ENCODE measurements at regions not wholly inside any gene's neighbourhood (a gene's known extent, or its start where the extent isn't known, plus 50 kb on each side); places are given as distances from the start of the nearest gene placed in this dataset.

DNA sequence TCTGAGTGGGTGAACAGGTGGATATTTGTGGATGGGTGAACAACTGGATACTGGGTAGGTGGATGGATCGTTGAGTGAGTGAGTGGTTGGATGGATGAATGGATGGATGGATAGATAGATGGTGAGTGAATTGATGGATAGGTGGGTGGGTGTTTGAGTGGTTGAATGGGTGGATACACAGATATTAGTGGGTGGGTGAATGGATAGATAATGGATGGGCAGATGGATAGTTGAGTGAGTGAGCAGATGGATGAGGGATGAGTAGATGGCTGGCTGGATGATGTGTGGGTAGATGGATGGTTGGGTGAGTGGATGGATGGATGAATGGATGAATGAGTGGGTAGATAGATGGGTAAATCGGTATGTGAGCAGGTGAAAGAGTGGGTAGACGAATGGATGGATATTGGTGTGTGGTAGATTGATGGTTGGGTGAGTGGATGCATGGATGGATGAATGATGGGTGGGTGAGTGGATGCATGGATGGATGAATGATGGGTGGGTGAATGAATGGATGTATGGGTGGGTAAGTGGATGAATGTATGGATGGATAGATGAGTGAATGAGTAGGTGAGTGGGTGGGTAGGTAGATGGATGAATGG, 406.7 kb downstream of the MN1 start:
- Histone ChIP-seq H3K36me3 (ENCODE audit: control insufficient read depth, insufficient read depth, low read length) (no peaks in the 10 kb centered on the region), H3K4me3 (replicated peaks; ENCODE audit: low read depth, low read length) (no peak overlapping the region), H3K27me3 (replicated peaks; ENCODE audit: control insufficient read depth, insufficient read depth, low read length) (no peaks in the 10 kb centered on the region)
- no peak for DNase-seq (ENCODE audit: extremely low read depth, insufficient read length)
- TF ChIP-seq, protein P1, sequence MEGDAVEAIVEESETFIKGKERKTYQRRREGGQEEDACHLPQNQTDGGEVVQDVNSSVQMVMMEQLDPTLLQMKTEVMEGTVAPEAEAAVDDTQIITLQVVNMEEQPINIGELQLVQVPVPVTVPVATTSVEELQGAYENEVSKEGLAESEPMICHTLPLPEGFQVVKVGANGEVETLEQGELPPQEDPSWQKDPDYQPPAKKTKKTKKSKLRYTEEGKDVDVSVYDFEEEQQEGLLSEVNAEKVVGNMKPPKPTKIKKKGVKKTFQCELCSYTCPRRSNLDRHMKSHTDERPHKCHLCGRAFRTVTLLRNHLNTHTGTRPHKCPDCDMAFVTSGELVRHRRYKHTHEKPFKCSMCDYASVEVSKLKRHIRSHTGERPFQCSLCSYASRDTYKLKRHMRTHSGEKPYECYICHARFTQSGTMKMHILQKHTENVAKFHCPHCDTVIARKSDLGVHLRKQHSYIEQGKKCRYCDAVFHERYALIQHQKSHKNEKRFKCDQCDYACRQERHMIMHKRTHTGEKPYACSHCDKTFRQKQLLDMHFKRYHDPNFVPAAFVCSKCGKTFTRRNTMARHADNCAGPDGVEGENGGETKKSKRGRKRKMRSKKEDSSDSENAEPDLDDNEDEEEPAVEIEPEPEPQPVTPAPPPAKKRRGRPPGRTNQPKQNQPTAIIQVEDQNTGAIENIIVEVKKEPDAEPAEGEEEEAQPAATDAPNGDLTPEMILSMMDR (IDR thresholded peaks at IDR 0.05; ENCODE audit: insufficient read depth, low read length, poor library complexity, severe bottlenecking): no peak

DNA sequence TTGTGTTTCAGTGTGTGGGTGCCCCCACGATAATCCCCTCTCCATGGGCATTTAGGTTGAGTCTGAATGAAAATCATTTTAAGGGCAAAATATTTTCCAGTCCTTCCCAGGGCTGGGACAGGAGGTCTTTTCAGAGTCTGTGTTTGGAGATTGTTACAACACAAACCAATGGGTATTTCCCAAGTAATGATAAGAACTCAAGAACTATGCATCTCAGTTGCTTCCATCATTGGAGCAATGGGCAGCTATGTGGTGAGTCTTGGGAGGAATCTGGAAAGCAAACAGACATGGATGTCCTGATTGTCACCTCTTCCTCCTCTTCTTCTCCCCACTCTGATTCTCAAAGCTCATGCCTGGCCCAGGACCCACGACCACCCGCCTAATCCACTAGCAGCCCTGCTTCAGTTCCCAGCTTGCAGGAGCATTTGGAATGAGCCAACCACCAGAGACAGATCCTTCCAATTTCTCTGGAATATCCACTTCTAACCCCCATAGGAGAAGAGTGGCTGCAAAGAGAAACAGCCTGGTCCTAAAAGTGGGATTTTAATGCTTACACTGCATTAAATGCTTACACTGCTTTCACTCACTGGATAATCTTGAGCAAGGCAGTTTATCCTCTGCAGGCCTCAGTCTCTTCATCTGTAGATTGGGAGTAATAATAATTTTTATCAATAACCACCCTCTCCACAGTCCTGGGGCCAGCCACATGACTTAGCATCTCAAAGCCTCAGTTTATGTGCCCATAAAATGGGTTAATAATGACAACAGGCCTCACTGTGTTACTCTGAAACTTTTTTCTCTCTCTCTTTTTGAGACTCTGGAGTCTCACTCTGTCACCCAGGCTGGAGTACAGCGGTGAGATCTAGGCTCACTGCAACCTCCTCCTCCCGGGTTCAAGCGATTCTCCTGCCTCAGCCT, 404.3 kb downstream of the MN1 start:
- Histone ChIP-seq H3K27me3 (replicated peaks; ENCODE audit: control insufficient read depth, insufficient read depth, low read length) (no peaks in the 10 kb centered on the region), H3K36me3 (ENCODE audit: control insufficient read depth, insufficient read depth, low read length) (no peaks in the 10 kb centered on the region), H3K4me3 (replicated peaks; ENCODE audit: low read depth, low read length) (no peak overlapping the region)
- TF ChIP-seq, protein P1 (IDR thresholded peaks at IDR 0.05; ENCODE audit: insufficient read depth, low read length, poor library complexity, severe bottlenecking): no peak
- no peak for DNase-seq (ENCODE audit: extremely low read depth, insufficient read length)

DNA sequence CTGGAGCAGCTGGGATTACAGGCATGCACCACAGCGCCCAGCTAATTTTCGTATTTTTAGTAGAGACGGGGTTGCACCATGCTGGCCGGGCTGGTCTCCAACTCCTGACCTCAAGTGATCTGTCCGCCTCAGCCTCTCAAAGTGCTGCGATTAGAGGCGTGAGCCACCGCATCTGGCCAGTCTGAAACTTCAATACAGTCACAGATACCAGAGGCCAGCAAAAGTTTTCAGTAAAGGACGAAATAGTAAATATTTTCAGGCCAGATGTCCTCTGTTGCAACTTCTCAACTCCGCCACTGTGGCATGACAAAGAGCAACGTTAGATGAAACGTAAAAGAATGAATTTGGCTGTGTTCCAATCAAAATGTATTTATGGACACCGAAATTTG, 403.6 kb downstream of the MN1 start:
- no peaks in the 10 kb centered on the region for H3K27me3 ChIP-seq (replicated peaks; ENCODE audit: control insufficient read depth, insufficient read depth, low read length)
- no peaks in the 10 kb centered on the region for H3K36me3 ChIP-seq (ENCODE audit: control insufficient read depth, insufficient read depth, low read length)
- H3K4me3 ChIP-seq (replicated peaks; ENCODE audit: low read depth, low read length): no peak overlapping the region
- DNase-seq (ENCODE audit: extremely low read depth, insufficient read length): no peak
- TF ChIP-seq, protein P1 (IDR thresholded peaks at IDR 0.05; ENCODE audit: insufficient read depth, low read length, poor library complexity, severe bottlenecking): no peak

DNA sequence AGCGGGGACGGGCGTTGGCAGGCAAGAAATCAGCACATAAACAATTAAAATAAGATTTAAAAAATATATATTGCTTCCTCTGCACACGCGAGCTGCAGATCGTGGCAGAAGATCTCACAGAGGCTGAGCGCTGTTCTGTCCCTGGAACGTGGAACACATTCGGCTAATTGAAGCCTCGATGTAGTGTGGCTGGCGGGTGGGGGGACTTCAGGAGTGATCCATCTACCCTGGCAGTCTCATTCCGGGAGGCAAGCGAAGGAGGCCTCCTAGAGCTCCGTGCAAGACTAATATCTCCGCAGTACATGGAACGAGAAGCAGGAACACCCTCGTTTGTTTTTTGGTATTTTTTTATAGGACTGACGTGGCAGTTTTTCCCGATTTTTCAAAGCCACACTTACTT, 402.4 kb downstream of the MN1 start:
- Histone ChIP-seq H3K36me3 (ENCODE audit: control insufficient read depth, insufficient read depth, low read length) (no peaks in the 10 kb centered on the region), H3K4me3 (replicated peaks; ENCODE audit: low read depth, low read length) (no peak overlapping the region), H3K27me3 (replicated peaks; ENCODE audit: control insufficient read depth, insufficient read depth, low read length) (no peaks in the 10 kb centered on the region)
- DNase-seq (ENCODE audit: extremely low read depth, insufficient read length): no peak
- TF ChIP-seq, protein P1 (IDR thresholded peaks at IDR 0.05; ENCODE audit: insufficient read depth, low read length, poor library complexity, severe bottlenecking): no peak

DNA sequence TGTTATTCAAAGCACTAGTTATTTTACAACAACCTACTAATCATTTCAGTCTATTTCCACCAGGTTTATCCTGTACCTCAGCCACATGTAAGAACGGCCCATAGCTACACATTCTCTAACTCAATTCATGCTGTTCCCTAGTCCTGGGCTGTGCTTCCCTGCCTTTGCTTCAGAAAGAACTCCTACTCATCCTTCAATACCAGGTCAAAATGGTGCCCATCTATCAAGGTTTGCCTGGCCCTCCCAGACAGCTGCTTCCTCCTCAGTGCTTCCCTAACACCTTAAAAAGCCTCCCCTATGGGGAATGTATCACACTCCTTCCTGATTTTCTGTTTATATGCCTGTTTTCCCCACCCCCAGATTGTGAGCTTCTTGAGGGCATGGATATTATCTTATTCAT, 400.7 kb downstream of the MN1 start:
- Histone ChIP-seq H3K4me3 (replicated peaks; ENCODE audit: low read depth, low read length) (no peak overlapping the region), H3K27me3 (replicated peaks; ENCODE audit: control insufficient read depth, insufficient read depth, low read length) (no peaks in the 10 kb centered on the region), H3K36me3 (ENCODE audit: control insufficient read depth, insufficient read depth, low read length) (no peaks in the 10 kb centered on the region)
- TF ChIP-seq, protein P1 (IDR thresholded peaks at IDR 0.05; ENCODE audit: insufficient read depth, low read length, poor library complexity, severe bottlenecking): no peak
- no peak for DNase-seq (ENCODE audit: extremely low read depth, insufficient read length)

All from GM06990 (cell line).